ENCODE measurements at regions not wholly inside any gene's neighbourhood (a gene's known extent, or its start where the extent isn't known, plus 50 kb on each side); places are given as distances from the start of the nearest gene placed in this dataset.

GRCh38 chr14:65296876-65297275 lies 115.7 kb upstream of the FUT8 start:
- Histone ChIP-seq H3K4me3 (ENCODE audit: low read depth in 1 of 2, low read length in 2 of 2) (no peak overlapping the region), H3K9me3 (ENCODE audit: insufficient read depth, low read length, severe bottlenecking) (no peaks in the 10 kb centered on the region), H3K27me3 (ENCODE audit: insufficient read depth, low read length, poor library complexity) (no peaks in the 10 kb centered on the region), H3K36me3 (ENCODE audit: insufficient read depth, low read length) (no peaks in the 10 kb centered on the region), H3K79me2 (ENCODE audit: insufficient read depth, low read length) (no peaks in the 10 kb centered on the region), H3K4me1 (ENCODE audit: insufficient read depth, low read length) (no peaks in the 10 kb centered on the region; the same call in 1 of the 2 replicates), H3K4me2 (ENCODE audit: insufficient read depth, low read length) (no peak overlapping the region), H4K20me1 (ENCODE audit: insufficient read depth, low read length) (no peaks in the 10 kb centered on the region), H2AFZ (ENCODE audit: low read depth, low read length) (no peak overlapping the region; the same call in 1 of the 2 replicates), H3K9ac (ENCODE audit: low read depth, low read length) (no peak overlapping the region), H3K27ac (ENCODE audit: low read length) (no peak overlapping the region)
- no peak for ATAC-seq (ENCODE audit: insufficient read depth, low read depth)
- no peak for TF ChIP-seq EZH2 (IDR thresholded peaks at IDR 0.05; ENCODE audit: borderline replicate concordance, low read depth, low read length, severe bottlenecking)
- TF ChIP-seq, protein P1, sequence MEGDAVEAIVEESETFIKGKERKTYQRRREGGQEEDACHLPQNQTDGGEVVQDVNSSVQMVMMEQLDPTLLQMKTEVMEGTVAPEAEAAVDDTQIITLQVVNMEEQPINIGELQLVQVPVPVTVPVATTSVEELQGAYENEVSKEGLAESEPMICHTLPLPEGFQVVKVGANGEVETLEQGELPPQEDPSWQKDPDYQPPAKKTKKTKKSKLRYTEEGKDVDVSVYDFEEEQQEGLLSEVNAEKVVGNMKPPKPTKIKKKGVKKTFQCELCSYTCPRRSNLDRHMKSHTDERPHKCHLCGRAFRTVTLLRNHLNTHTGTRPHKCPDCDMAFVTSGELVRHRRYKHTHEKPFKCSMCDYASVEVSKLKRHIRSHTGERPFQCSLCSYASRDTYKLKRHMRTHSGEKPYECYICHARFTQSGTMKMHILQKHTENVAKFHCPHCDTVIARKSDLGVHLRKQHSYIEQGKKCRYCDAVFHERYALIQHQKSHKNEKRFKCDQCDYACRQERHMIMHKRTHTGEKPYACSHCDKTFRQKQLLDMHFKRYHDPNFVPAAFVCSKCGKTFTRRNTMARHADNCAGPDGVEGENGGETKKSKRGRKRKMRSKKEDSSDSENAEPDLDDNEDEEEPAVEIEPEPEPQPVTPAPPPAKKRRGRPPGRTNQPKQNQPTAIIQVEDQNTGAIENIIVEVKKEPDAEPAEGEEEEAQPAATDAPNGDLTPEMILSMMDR (IDR thresholded peaks at IDR 0.05; ENCODE audit: borderline replicate concordance, extremely low read depth, low read length, poor library complexity, severe bottlenecking), result no peak
- DNase-seq, result no peak

DNA sequence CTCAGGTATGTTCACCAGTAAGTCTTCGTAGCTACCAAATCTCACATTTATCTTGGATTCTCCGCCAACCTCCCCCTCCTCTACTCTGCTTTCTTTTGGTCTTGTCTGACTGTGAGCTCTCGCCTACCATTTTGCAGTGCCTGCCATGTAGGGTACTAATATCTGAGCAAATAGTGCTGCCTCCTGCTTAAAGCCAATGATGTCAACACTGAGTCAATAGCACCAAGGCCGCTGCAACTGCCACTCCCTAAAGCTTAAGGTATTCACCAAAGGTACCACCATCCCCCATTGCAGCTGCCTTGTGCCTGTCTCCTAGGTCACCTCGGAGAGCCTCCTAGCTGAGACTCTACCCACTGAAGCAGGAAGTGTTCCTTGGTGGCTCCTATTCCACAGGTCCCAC lies 114.8 kb upstream of the FUT8 start:
- no peak overlapping the region for H3K4me2 ChIP-seq (ENCODE audit: insufficient read depth, low read length)
- ATAC-seq (ENCODE audit: insufficient read depth, low read depth) (no peak), DNase-seq (no peak)
- no peaks in the 10 kb centered on the region for H3K36me3 ChIP-seq (ENCODE audit: insufficient read depth, low read length)
- H4K20me1 ChIP-seq (ENCODE audit: insufficient read depth, low read length), result no peaks in the 10 kb centered on the region
- H2AFZ ChIP-seq (ENCODE audit: low read depth, low read length), result no peak overlapping the region
- no peak overlapping the region for H3K9ac ChIP-seq (ENCODE audit: low read depth, low read length)
- H3K27me3 ChIP-seq (ENCODE audit: insufficient read depth, low read length, poor library complexity), result no peaks in the 10 kb centered on the region
- TF ChIP-seq, protein P1 (IDR thresholded peaks at IDR 0.05; ENCODE audit: borderline replicate concordance, extremely low read depth, low read length, poor library complexity, severe bottlenecking), result no peak
- no peak for TF ChIP-seq EZH2 (IDR thresholded peaks at IDR 0.05; ENCODE audit: borderline replicate concordance, low read depth, low read length, severe bottlenecking)
- H3K9me3 ChIP-seq (ENCODE audit: insufficient read depth, low read length, severe bottlenecking), result no peaks in the 10 kb centered on the region
- no peaks in the 10 kb centered on the region for H3K79me2 ChIP-seq (ENCODE audit: insufficient read depth, low read length)
- no peaks in the 10 kb centered on the region for H3K4me1 ChIP-seq (ENCODE audit: insufficient read depth, low read length)
- H3K4me3 ChIP-seq (ENCODE audit: low read depth in 1 of 2, low read length in 2 of 2), result no peak overlapping the region
- H3K27ac ChIP-seq (ENCODE audit: low read length), result no peak overlapping the region

- no peak overlapping the region for H3K9ac ChIP-seq (ENCODE audit: low read depth, low read length)
- no peak overlapping the region for H2AFZ ChIP-seq (ENCODE audit: low read depth, low read length)
- H3K4me1 ChIP-seq (ENCODE audit: insufficient read depth, low read length), result no peaks in the 10 kb centered on the region
- no peak overlapping the region for H3K27ac ChIP-seq (ENCODE audit: low read length)
- no peaks in the 10 kb centered on the region for H4K20me1 ChIP-seq (ENCODE audit: insufficient read depth, low read length)
- H3K79me2 ChIP-seq (ENCODE audit: insufficient read depth, low read length), result no peaks in the 10 kb centered on the region
- no peaks in the 10 kb centered on the region for H3K9me3 ChIP-seq (ENCODE audit: insufficient read depth, low read length, severe bottlenecking)
- ATAC-seq (ENCODE audit: insufficient read depth, low read depth) (no peak), DNase-seq (no peak)
- H3K27me3 ChIP-seq (ENCODE audit: insufficient read depth, low read length, poor library complexity), result no peaks in the 10 kb centered on the region
- H3K4me2 ChIP-seq (ENCODE audit: insufficient read depth, low read length), result no peak overlapping the region
- TF ChIP-seq, protein P1 (IDR thresholded peaks at IDR 0.05; ENCODE audit: borderline replicate concordance, extremely low read depth, low read length, poor library complexity, severe bottlenecking), result no peak
- no peak for TF ChIP-seq EZH2 (IDR thresholded peaks at IDR 0.05; ENCODE audit: borderline replicate concordance, low read depth, low read length, severe bottlenecking)
- no peak overlapping the region for H3K4me3 ChIP-seq (ENCODE audit: low read depth in 1 of 2, low read length in 2 of 2)
- no peaks in the 10 kb centered on the region for H3K36me3 ChIP-seq (ENCODE audit: insufficient read depth, low read length)
Observed at GRCh38 chr14:65299826-65300225, 112.7 kb upstream of the FUT8 start.

All from DND-41 (cell line).